ENCODE measurements at regions not wholly inside any gene's neighbourhood (a gene's known extent, or its start where the extent isn't known, plus 50 kb on each side); places are given as distances from the start of the nearest gene placed in this dataset.

DNA sequence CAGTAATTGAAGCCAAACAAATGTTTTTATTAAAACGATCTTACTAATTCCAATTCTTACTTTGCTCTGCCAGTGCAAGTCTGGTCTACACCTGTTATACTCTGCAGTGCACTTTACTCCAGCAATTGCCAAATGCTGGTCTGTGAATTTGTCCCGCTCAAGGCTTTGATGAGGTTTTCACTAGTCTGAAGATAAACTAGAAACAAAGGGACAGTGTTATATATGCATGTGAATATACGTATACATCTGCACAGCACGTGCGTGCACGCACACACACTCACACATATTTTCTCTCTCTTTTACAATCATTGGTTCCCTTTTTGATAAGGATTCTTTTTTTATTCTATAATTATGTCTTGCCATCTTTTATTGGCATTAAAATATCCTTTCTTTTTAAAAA, 88.5 kb upstream of the LCORL start:
- TF ChIP-seq, protein P1, sequence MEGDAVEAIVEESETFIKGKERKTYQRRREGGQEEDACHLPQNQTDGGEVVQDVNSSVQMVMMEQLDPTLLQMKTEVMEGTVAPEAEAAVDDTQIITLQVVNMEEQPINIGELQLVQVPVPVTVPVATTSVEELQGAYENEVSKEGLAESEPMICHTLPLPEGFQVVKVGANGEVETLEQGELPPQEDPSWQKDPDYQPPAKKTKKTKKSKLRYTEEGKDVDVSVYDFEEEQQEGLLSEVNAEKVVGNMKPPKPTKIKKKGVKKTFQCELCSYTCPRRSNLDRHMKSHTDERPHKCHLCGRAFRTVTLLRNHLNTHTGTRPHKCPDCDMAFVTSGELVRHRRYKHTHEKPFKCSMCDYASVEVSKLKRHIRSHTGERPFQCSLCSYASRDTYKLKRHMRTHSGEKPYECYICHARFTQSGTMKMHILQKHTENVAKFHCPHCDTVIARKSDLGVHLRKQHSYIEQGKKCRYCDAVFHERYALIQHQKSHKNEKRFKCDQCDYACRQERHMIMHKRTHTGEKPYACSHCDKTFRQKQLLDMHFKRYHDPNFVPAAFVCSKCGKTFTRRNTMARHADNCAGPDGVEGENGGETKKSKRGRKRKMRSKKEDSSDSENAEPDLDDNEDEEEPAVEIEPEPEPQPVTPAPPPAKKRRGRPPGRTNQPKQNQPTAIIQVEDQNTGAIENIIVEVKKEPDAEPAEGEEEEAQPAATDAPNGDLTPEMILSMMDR (IDR thresholded peaks at IDR 0.05 in 4 of 5, conservative IDR thresholded peaks at IDR 0.05 in 1 of 5), result no peak
- TF ChIP-seq POLR2A (IDR thresholded peaks at IDR 0.05), result no peak

Data from gastrocnemius medialis (tissue), 4 donors.